ENCODE measurements at regions not wholly inside any gene's neighbourhood (a gene's known extent, or its start where the extent isn't known, plus 50 kb on each side); places are given as distances from the start of the nearest gene placed in this dataset.

GRCh38 chr2:172233987-172234715 lies 131.5 kb upstream of the DLX2 start:
- no peak for TF ChIP-seq EZH2 (IDR thresholded peaks at IDR 0.05; ENCODE audit: insufficient read depth, poor library complexity, severe bottlenecking)
- no peak for TF ChIP-seq EZH2phosphoT487 (IDR thresholded peaks at IDR 0.05; ENCODE audit: insufficient read depth, low read depth)

Measured in GM23248 (cell line).